ENCODE measurements at regions not wholly inside any gene's neighbourhood (a gene's known extent, or its start where the extent isn't known, plus 50 kb on each side); places are given as distances from the start of the nearest gene placed in this dataset.

- Histone ChIP-seq H4K20me1 (ENCODE audit: low read depth) (no peaks in the 10 kb centered on the region), H3F3A (ENCODE audit: low read depth) (no peaks in the 10 kb centered on the region), H3K9ac (no peak overlapping the region), H2AFZ (replicated peaks) (no peak overlapping the region), H3K4me1 (peaks cover 3% of the 10 kb centered on the region), H3K27me3 (no peaks in the 10 kb centered on the region), H3K79me2 (ENCODE audit: low read depth) (no peaks in the 10 kb centered on the region), H3K4me2 (no peak overlapping the region), H3K4me3 (no peak overlapping the region), H3K27ac (no peak overlapping the region), H3K9me3 (ENCODE audit: low read depth) (no peaks in the 10 kb centered on the region), H3K36me3 (no peaks in the 10 kb centered on the region)
- no peak overlapping the region for H3K27ac Mint-ChIP-seq
- H3K4me3 Mint-ChIP-seq: no peak overlapping the region
- peaks cover 9% of the 10 kb centered on the region for H3K4me1 Mint-ChIP-seq
- TF ChIP-seq EZH2 (IDR thresholded peaks at IDR 0.05) (no peak), EZH2phosphoT487 (IDR thresholded peaks at IDR 0.05) (no peak), CTCF (IDR thresholded peaks at IDR 0.05) (no peak)
- peaks cover 2% of the 10 kb centered on the region for H3K27me3 Mint-ChIP-seq (ENCODE audit: insufficient read depth, low read depth)
- no peak for DNase-seq (ENCODE audit: low spot score)
- no peaks in the 10 kb centered on the region for H3K36me3 Mint-ChIP-seq
- no peaks in the 10 kb centered on the region for H3K9me3 Mint-ChIP-seq
Measured at GRCh38 chr3:69521286-69521685, 135.4 kb upstream of the FRMD4B start.

GRCh38 chr3:69511361-69511760 is 125.5 kb upstream of the FRMD4B start:
- H3K27me3 ChIP-seq: no peaks in the 10 kb centered on the region
- H3K4me3 Mint-ChIP-seq: no peak overlapping the region
- peaks cover 5% of the 10 kb centered on the region for H3K27me3 Mint-ChIP-seq (ENCODE audit: insufficient read depth, low read depth)
- no peaks in the 10 kb centered on the region for H4K20me1 ChIP-seq (ENCODE audit: low read depth)
- no peak overlapping the region for H3K4me3 ChIP-seq
- H3F3A ChIP-seq (ENCODE audit: low read depth): no peaks in the 10 kb centered on the region
- TF ChIP-seq CTCF (IDR thresholded peaks at IDR 0.05): no peak
- no peak for TF ChIP-seq EZH2phosphoT487 (IDR thresholded peaks at IDR 0.05)
- TF ChIP-seq EZH2 (IDR thresholded peaks at IDR 0.05): no peak
- H3K36me3 ChIP-seq: no peaks in the 10 kb centered on the region
- H3K4me1 Mint-ChIP-seq: peaks cover 4% of the 10 kb centered on the region
- H3K9me3 Mint-ChIP-seq: peaks cover 24% of the 10 kb centered on the region
- no peak overlapping the region for H3K27ac ChIP-seq
- H2AFZ ChIP-seq (replicated peaks): no peak overlapping the region
- no peaks in the 10 kb centered on the region for H3K79me2 ChIP-seq (ENCODE audit: low read depth)
- no peak for DNase-seq (ENCODE audit: low spot score)
- H3K9me3 ChIP-seq (ENCODE audit: low read depth): peaks cover 9% of the 10 kb centered on the region
- H3K4me2 ChIP-seq: no peak overlapping the region
- H3K9ac ChIP-seq: no peak overlapping the region
- no peak overlapping the region for H3K27ac Mint-ChIP-seq
- no peaks in the 10 kb centered on the region for H3K36me3 Mint-ChIP-seq
- H3K4me1 ChIP-seq: peaks cover 4% of the 10 kb centered on the region

GRCh38 chr3:69510481-69511030 is 124.7 kb upstream of the FRMD4B start:
- no peaks in the 10 kb centered on the region for H3F3A ChIP-seq (ENCODE audit: low read depth)
- no peak overlapping the region for H3K27ac ChIP-seq
- DNase-seq (ENCODE audit: low spot score): no peak
- peaks cover 9% of the 10 kb centered on the region for H3K9me3 ChIP-seq (ENCODE audit: low read depth)
- H3K4me2 ChIP-seq: no peak overlapping the region
- H3K36me3 ChIP-seq: no peaks in the 10 kb centered on the region
- Mint-ChIP-seq H3K36me3 (no peaks in the 10 kb centered on the region), H3K4me3 (no peak overlapping the region), H3K9me3 (peaks cover 24% of the 10 kb centered on the region), H3K4me1 (peaks cover 10% of the 10 kb centered on the region), H3K27ac (no peak overlapping the region), H3K27me3 (ENCODE audit: insufficient read depth, low read depth) (peaks cover 5% of the 10 kb centered on the region)
- no peak for TF ChIP-seq EZH2phosphoT487 (IDR thresholded peaks at IDR 0.05)
- no peak overlapping the region for H2AFZ ChIP-seq (replicated peaks)
- H3K4me3 ChIP-seq: no peak overlapping the region
- H3K27me3 ChIP-seq: no peaks in the 10 kb centered on the region
- H3K9ac ChIP-seq: no peak overlapping the region
- peaks cover 10% of the 10 kb centered on the region for H3K4me1 ChIP-seq
- no peaks in the 10 kb centered on the region for H3K79me2 ChIP-seq (ENCODE audit: low read depth)
- H4K20me1 ChIP-seq (ENCODE audit: low read depth): peaks cover 5% of the 10 kb centered on the region

- H3K4me1 ChIP-seq: peaks cover 13% of the 10 kb centered on the region
- H3K36me3 ChIP-seq: no peaks in the 10 kb centered on the region
- H2AFZ ChIP-seq (replicated peaks): no peak overlapping the region
- Mint-ChIP-seq H3K9me3 (peaks cover 18% of the 10 kb centered on the region), H3K36me3 (no peaks in the 10 kb centered on the region), H3K27me3 (ENCODE audit: insufficient read depth, low read depth) (peaks cover 5% of the 10 kb centered on the region), H3K27ac (no peak overlapping the region), H3K4me3 (no peak overlapping the region), H3K4me1 (peaks cover 12% of the 10 kb centered on the region)
- DNase-seq (ENCODE audit: low spot score): no peak
- H3K79me2 ChIP-seq (ENCODE audit: low read depth): no peaks in the 10 kb centered on the region
- no peak for TF ChIP-seq EZH2 (IDR thresholded peaks at IDR 0.05)
- TF ChIP-seq CTCF (IDR thresholded peaks at IDR 0.05): no peak
- no peak for TF ChIP-seq EZH2phosphoT487 (IDR thresholded peaks at IDR 0.05)
- no peak overlapping the region for H3K27ac ChIP-seq
- no peak overlapping the region for H3K9ac ChIP-seq
- H3F3A ChIP-seq (ENCODE audit: low read depth): no peaks in the 10 kb centered on the region
- H3K9me3 ChIP-seq (ENCODE audit: low read depth): peaks cover 8% of the 10 kb centered on the region
- H3K4me3 ChIP-seq: no peak overlapping the region
- no peak overlapping the region for H3K4me2 ChIP-seq
- peaks cover 5% of the 10 kb centered on the region for H4K20me1 ChIP-seq (ENCODE audit: low read depth)
- no peaks in the 10 kb centered on the region for H3K27me3 ChIP-seq
Measured at GRCh38 chr3:69509288-69509687, 123.4 kb upstream of the FRMD4B start.

Data from neural progenitor cell (in vitro differentiated cells).